GM21447 (cell line): ENCODE measurements at regions not wholly inside any gene's neighbourhood (a gene's known extent, or its start where the extent isn't known, plus 50 kb on each side); places are given as distances from the start of the nearest gene placed in this dataset.
"Not testable (repeated sequence)": the region's sequence is repeated elsewhere in the genome, so short reads cannot be mapped to it uniquely, and the experiment has no call there.

ENCODE experiments used
- ATAC-seq: cut with Tn5 transposase; IDR thresholded peaks from one replicate; pipeline ENCODE4 v1.9.1; 2021; ENCODE audit not compliant: unreplicated experiment

DNA sequence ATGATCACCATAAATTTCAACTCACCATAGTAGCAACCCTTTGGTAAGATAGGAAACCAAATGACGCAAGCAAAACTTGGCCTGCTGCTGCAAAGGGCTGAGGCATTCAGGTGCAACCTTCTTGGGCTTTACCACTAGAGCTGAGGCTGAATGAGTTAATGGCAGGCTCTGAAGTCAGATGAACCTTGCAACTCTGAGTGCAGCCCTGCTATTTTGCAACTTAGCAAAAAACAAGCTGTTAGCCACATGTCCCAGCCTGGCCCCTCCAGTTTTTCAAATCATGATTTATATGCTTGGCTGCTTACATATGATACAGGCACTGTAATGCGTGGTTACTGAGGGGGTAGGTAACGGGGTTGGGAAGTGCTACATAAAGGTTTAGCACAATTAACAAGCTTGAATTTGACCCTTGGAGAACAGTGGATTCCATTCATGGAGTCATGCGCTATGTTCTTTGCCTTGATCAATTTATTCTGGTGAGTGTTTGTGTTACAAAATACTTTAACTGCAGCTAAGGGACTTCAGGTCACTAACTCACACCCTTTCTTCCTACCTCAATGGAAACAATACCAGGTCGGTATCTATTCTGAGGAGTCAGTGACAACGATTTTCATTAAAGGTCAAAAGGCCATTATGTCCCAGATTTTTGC lies 80.5 kb upstream of the PPARGC1A start:
- no peak for ATAC-seq

- no peak for ATAC-seq
Observed at GRCh38 chr4:23969635-23970145, 79.8 kb upstream of the PPARGC1A start.

GRCh38 chr4:23967281-23967680 lies 77.4 kb upstream of the PPARGC1A start:
- ATAC-seq, result no peak

GRCh38 chr4:23966725-23967124 lies 76.9 kb upstream of the PPARGC1A start:
- no peak for ATAC-seq

- no peak for ATAC-seq
Observed at GRCh38 chr4:23962462-23962861, 72.6 kb upstream of the PPARGC1A start.

- not testable (repeated sequence) for ATAC-seq
Observed at GRCh38 chr4:23961395-23961794, 71.5 kb upstream of the PPARGC1A start.

- ATAC-seq, result no peak
Observed at GRCh38 chr4:23959396-23960148, 69.7 kb upstream of the PPARGC1A start.

DNA sequence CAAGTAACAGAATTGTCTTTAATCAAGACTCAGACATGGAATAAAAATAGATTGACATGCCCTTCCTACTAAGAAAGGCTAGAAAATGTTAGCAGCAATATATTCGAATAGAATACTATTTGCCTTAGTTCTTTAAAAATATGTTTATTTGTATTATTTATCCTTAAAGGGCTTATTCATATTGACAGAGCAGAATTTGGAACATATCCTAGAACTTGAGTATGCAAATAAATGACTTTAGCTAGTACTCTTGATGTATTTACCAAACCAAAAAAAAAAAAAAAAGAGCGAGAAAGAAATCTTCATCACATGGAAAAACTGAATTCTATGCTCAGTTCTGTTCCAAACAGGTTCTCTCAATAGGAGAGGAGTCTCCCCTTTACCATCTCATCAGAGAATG lies 68.9 kb upstream of the PPARGC1A start:
- no peak for ATAC-seq

GRCh38 chr4:23957465-23957864 lies 67.6 kb upstream of the PPARGC1A start:
- ATAC-seq, result no peak

DNA sequence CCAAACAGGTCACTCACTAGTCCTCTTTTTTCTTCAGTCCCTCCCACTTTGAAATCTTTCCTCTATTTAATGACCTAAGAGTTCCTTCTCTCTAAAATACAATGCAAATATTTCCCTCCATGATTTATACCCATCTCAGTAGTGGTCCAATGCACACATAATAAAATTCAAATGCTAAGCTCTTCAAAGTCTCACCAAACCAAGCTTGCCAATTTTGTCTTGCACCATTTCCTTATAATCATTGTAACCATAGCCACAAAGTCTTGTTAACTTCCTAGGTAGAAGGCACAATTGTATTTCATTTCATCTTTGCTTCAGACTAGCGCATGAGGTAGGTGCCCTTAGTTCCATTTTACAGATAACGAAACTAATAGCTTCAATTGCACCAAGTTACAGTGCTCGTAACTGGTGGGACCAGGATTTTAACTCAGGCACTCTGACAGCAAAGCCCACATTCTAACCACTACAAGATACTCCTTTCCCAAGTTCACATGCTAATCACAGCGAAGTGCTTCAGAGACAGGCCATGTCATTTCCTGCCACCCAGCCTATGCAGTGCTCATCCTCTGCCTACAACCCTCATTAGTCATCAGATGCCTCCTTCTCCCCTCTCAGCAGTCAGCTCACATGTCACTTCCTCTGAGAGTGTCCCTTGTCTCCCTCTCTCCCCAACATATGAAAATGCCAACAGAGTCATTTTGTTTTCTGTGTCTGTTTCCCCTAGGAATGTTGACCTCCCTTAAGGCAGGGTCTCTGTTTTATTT lies 66.9 kb upstream of the PPARGC1A start:
- no peak for ATAC-seq

DNA sequence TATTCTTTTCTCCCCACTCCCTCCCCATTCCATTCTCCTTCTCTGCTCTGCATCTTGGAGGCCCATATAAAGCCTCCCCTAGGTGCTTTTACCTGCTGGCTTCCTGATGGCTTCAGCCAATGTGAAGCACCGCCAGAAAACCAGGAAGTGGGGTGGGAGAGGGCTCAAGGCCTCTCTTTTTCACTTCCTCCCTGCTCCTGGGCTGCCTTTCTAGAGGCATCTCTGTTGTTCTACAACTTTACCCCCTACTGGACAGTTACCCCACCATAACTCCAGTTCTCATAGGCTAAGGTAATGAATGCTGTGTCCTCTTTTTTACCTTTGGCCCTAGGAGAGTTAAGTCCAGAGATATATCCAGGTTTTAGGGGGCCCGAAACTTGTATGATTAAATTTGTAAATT lies 62.4 kb upstream of the PPARGC1A start:
- ATAC-seq, result no peak

DNA sequence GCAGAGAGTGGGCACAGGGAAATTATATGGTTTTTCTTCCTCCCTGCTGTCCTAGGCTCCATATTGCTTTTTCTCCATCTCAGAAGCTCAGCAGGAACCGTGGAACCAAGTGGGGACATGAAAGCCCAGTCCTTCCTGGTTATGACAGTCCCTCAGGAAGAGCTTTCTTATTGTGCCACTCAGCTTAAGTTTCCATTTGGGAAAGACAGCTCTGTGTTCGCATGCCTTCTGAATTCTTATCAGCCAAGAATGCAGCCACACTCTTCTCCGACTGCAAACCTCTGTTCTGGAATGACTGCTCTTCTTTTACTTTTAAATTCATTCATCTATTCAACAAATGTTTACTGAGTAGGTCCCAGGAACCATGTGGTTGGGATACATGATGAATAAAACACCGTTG lies 58.0 kb upstream of the PPARGC1A start:
- no peak for ATAC-seq

DNA sequence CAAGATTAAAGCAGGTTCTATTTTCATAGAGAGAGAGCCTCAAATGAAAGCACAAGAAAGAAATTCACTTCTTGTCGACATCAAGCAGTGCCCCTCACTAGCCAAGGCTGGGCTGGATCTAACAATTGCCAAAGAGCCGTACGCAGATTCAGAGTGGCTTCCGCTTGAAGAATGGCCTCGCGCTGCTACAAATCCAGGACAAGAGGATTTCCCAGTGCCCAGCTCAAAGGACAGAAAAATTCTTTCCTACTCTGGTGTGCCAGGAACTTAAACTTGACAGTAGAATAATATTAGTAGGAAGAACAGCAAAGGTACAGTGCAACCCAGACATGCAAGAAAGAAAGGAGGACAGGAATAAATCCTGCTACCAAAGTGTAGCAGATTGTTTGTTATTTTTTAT lies 56.5 kb upstream of the PPARGC1A start:
- ATAC-seq, result no peak

- ATAC-seq, result no peak
Observed at GRCh38 chr4:23945451-23946017, 55.7 kb upstream of the PPARGC1A start.

DNA sequence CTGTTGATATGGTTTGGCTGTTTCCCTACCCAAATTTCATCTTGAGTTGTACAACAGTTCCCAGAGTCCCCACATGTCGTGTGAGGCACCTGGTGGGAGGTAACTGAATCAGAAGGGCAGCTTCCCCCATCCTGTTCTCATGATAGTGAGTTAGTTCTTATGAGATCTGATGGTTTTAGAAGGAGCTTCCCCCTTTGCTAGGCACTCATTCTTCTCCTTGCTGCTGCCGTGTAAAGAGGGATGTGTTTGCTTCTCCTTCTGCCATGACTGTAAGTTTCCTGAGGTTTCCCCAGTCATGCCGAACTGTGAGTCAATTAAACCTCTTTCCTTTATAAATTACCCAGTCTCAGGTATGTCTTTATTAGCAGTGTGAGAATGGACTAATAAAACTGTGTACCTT lies 54.7 kb upstream of the PPARGC1A start:
- ATAC-seq, result not testable (repeated sequence)

DNA sequence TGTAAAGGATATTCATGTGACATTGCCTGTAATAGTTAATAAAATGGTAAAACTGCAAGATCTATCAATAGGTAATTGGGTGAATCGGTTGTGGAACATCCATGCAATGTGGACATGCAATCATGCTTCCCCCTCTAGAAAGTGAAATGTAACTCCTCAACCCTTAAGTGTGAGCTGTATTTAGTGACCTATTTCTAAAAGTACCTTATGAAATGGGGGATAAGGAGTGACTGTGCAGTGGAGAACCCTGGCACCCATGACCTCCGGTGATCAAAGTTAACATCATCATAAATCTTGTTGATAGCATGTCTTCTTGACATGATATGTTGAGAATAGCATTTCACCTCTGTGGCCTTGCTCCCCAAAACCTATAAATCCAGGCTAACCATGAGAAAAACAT lies 53.6 kb upstream of the PPARGC1A start:
- ATAC-seq, result no peak

GRCh38 chr4:23942471-23942870 lies 52.6 kb upstream of the PPARGC1A start:
- no peak for ATAC-seq
